IMR-90 (cell line): ENCODE measurements at regions not wholly inside any gene's neighbourhood (a gene's known extent, or its start where the extent isn't known, plus 50 kb on each side); places are given as distances from the start of the nearest gene placed in this dataset.

ENCODE experiments used
- CEBPB ChIP-seq: IDR thresholded peaks from 2 replicates; pipeline ENCODE4 v1.6.1; 2012; ENCODE audit warnings: low read depth, low read length, improper control_type of control experiment
- MAZ ChIP-seq: IDR thresholded peaks from 2 replicates; pipeline ENCODE4 v1.6.1; 2012; ENCODE audit warnings: low read depth, mild to moderate bottlenecking, low read length, improper control_type of control experiment, moderate library complexity, borderline replicate concordance
- MXI1 ChIP-seq: IDR thresholded peaks from 2 replicates; pipeline ENCODE4 v1.6.1; 2012; ENCODE audit warnings: low read depth, mild to moderate bottlenecking, low read length, moderate library complexity, borderline replicate concordance
- POLR2A ChIP-seq: IDR thresholded peaks from 2 replicates; pipeline ENCODE4 v1.6.1; 2012; ENCODE audit warnings: mild to moderate bottlenecking, low read depth, low read length
- RAD21 ChIP-seq: IDR thresholded peaks from 2 replicates; pipeline ENCODE4 v1.6.1; 2012; ENCODE audit warnings: low read length, improper control_type of control experiment
- SMC3 ChIP-seq: fragments of 150-350 bp; IDR thresholded peaks from 2 replicates; pipeline ENCODE4 v1.6.1; 2016; ENCODE audit warnings: low read depth, mild to moderate bottlenecking, antibody characterized with exemption, low read length, moderate library complexity
- TF ChIP-seq, protein P1 (sequence below): conservative IDR thresholded peaks from 2 replicates; pipeline ENCODE4 v1.5.1; 2012; ENCODE audit warnings: mild to moderate bottlenecking, low read depth, low read length, improper control_type of control experiment
- TF ChIP-seq, protein P2 (sequence below): fragments of 150-350 bp; IDR thresholded peaks from 2 replicates; pipeline ENCODE4 v1.6.1; 2017; ENCODE audit warnings: mild to moderate bottlenecking, antibody characterized with exemption, low read length, low read depth

DNA sequence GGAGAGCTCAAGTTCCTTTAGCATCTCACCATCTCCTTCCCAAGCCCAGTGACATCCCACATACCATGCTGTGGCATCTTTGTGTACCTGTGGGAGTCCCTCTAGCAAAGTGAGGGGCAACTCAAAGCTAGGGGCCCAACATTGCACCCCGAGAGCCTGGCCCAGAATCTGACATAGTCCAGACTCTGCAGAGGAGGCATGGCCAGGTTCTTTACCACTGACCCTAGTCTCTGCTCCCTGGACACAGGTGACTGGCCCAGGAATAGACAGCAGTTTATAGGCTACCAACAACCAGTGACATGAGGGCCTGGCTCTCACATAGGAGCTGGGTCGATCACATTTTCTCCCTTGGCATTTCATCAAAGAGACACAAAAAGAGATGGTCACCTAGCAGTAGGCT, 444.0 kb upstream of the ZMIZ1 start:
- TF ChIP-seq CEBPB = no peak
- no peak for TF ChIP-seq POLR2A
- TF ChIP-seq, protein P1, sequence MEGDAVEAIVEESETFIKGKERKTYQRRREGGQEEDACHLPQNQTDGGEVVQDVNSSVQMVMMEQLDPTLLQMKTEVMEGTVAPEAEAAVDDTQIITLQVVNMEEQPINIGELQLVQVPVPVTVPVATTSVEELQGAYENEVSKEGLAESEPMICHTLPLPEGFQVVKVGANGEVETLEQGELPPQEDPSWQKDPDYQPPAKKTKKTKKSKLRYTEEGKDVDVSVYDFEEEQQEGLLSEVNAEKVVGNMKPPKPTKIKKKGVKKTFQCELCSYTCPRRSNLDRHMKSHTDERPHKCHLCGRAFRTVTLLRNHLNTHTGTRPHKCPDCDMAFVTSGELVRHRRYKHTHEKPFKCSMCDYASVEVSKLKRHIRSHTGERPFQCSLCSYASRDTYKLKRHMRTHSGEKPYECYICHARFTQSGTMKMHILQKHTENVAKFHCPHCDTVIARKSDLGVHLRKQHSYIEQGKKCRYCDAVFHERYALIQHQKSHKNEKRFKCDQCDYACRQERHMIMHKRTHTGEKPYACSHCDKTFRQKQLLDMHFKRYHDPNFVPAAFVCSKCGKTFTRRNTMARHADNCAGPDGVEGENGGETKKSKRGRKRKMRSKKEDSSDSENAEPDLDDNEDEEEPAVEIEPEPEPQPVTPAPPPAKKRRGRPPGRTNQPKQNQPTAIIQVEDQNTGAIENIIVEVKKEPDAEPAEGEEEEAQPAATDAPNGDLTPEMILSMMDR = no peak
- TF ChIP-seq MXI1 = no peak
- no peak for TF ChIP-seq SMC3
- no peak for TF ChIP-seq MAZ
- TF ChIP-seq, protein P2, sequence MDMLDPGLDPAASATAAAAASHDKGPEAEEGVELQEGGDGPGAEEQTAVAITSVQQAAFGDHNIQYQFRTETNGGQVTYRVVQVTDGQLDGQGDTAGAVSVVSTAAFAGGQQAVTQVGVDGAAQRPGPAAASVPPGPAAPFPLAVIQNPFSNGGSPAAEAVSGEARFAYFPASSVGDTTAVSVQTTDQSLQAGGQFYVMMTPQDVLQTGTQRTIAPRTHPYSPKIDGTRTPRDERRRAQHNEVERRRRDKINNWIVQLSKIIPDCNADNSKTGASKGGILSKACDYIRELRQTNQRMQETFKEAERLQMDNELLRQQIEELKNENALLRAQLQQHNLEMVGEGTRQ = no peak
- TF ChIP-seq RAD21 = no peak
